ENCODE measurements at regions not wholly inside any gene's neighbourhood (a gene's known extent, or its start where the extent isn't known, plus 50 kb on each side); places are given as distances from the start of the nearest gene placed in this dataset.

- H3K9me3 Mint-ChIP-seq (ENCODE audit: insufficient read depth) = no peaks in the 10 kb centered on the region
- POLR2A ChIA-PET = no interaction called here
- Histone ChIP-seq H2AFZ (ENCODE audit: insufficient read depth, low read depth, low read length, poor library complexity, severe bottlenecking) (no peak overlapping the region), H3K36me3 (replicated peaks in 1 of 2; ENCODE audit: control extremely low read depth in 1 of 2, control insufficient read depth in 1 of 2, extremely low read depth in 1 of 2, insufficient read depth in 2 of 2, low read length in 1 of 2) (no peaks in the 10 kb centered on the region), H3K9ac (ENCODE audit: low read length) (no peak overlapping the region), H3K4me2 (replicated peaks; ENCODE audit: low read depth, low read length, poor library complexity, severe bottlenecking) (no peak overlapping the region), H3K27ac (ENCODE audit: low read length in 2 of 2) (no peak overlapping the region), H3K4me3 (ENCODE audit: control extremely low read depth in 1 of 5, extremely low read depth in 1 of 5, insufficient read depth in 1 of 5, low read depth in 2 of 5, low read length in 4 of 5) (no peak overlapping the region), H3K4me1 (ENCODE audit: control insufficient read depth in 2 of 2, insufficient read depth in 2 of 2, low read length in 2 of 2) (no peaks in the 10 kb centered on the region), H3K9me3 (ENCODE audit: control extremely low read depth in 1 of 3, control insufficient read depth in 2 of 3, insufficient read depth in 1 of 3, low read length in 2 of 3) (no peaks in the 10 kb centered on the region), H3K79me2 (ENCODE audit: control insufficient read depth, insufficient read depth, low read length) (no peaks in the 10 kb centered on the region), H4K20me1 (ENCODE audit: control insufficient read depth, insufficient read depth, low read length, poor library complexity, severe bottlenecking) (no peaks in the 10 kb centered on the region), H3K27me3 (replicated peaks in 1 of 4; ENCODE audit: control extremely low read depth in 1 of 4, control insufficient read depth in 3 of 4, insufficient read depth in 4 of 4, low read length in 3 of 4) (no peaks in the 10 kb centered on the region)
- CTCF ChIA-PET = no interaction called here
- H3K27ac Mint-ChIP-seq = no peak overlapping the region
- DNase-seq = no peak
- ATAC-seq (ENCODE audit: low read depth) = no peak
- no peaks in the 10 kb centered on the region for H3K27me3 Mint-ChIP-seq
- intact Hi-C loops (cut with micrococcal nuclease) = no loop called here
- peaks cover 7% of the 10 kb centered on the region for H3K4me1 Mint-ChIP-seq
- no peak overlapping the region for H3K4me3 Mint-ChIP-seq
- TF ChIP-seq CTCF (IDR thresholded peaks at IDR 0.05) (no peak), EZH2 (IDR thresholded peaks at IDR 0.05; ENCODE audit: borderline replicate concordance, insufficient read depth, low read depth, low read length, poor library complexity, severe bottlenecking) (no peak)
Measured at GRCh38 chr10:4649471-4649870, 176.5 kb upstream of the AKR1E2 start.

- ATAC-seq (ENCODE audit: low read depth) (no peak), DNase-seq (no peak)
- H3K4me2 ChIP-seq (replicated peaks; ENCODE audit: low read depth, low read length, poor library complexity, severe bottlenecking) = no peak overlapping the region
- no peak overlapping the region for H3K4me3 ChIP-seq (ENCODE audit: control extremely low read depth in 1 of 5, extremely low read depth in 1 of 5, insufficient read depth in 1 of 5, low read depth in 2 of 5, low read length in 4 of 5)
- no peaks in the 10 kb centered on the region for H3K36me3 ChIP-seq (replicated peaks in 1 of 2; ENCODE audit: control extremely low read depth in 1 of 2, control insufficient read depth in 1 of 2, extremely low read depth in 1 of 2, insufficient read depth in 2 of 2, low read length in 1 of 2)
- 80% methylated on average over 1 of the region's 3 CpGs for WGBS (ENCODE audit: insufficient coverage)
- H3K9me3 Mint-ChIP-seq (ENCODE audit: insufficient read depth) = no peaks in the 10 kb centered on the region
- no peaks in the 10 kb centered on the region for H3K4me1 ChIP-seq (ENCODE audit: control insufficient read depth in 2 of 2, insufficient read depth in 2 of 2, low read length in 2 of 2)
- no peak overlapping the region for H3K27ac Mint-ChIP-seq
- ChIA-PET POLR2A (no interaction called here), CTCF (no interaction called here)
- no peaks in the 10 kb centered on the region for H4K20me1 ChIP-seq (ENCODE audit: control insufficient read depth, insufficient read depth, low read length, poor library complexity, severe bottlenecking)
- no peak overlapping the region for H3K9ac ChIP-seq (ENCODE audit: low read length)
- no peak overlapping the region for H3K27ac ChIP-seq (ENCODE audit: low read length in 2 of 2)
- H3K79me2 ChIP-seq (ENCODE audit: control insufficient read depth, insufficient read depth, low read length) = no peaks in the 10 kb centered on the region
- intact Hi-C loops (cut with micrococcal nuclease) = no loop called here
- no peaks in the 10 kb centered on the region for H3K27me3 ChIP-seq (replicated peaks in 1 of 4; ENCODE audit: control extremely low read depth in 1 of 4, control insufficient read depth in 3 of 4, insufficient read depth in 4 of 4, low read length in 3 of 4)
- H3K4me1 Mint-ChIP-seq = peaks cover 7% of the 10 kb centered on the region
- no peak overlapping the region for H2AFZ ChIP-seq (ENCODE audit: insufficient read depth, low read depth, low read length, poor library complexity, severe bottlenecking)
- H3K4me3 Mint-ChIP-seq = no peak overlapping the region
- no peaks in the 10 kb centered on the region for H3K9me3 ChIP-seq (ENCODE audit: control extremely low read depth in 1 of 3, control insufficient read depth in 2 of 3, insufficient read depth in 1 of 3, low read length in 2 of 3)
- TF ChIP-seq CTCF (IDR thresholded peaks at IDR 0.05) (no peak), EZH2 (IDR thresholded peaks at IDR 0.05; ENCODE audit: borderline replicate concordance, insufficient read depth, low read depth, low read length, poor library complexity, severe bottlenecking) (no peak)
- H3K27me3 Mint-ChIP-seq = no peaks in the 10 kb centered on the region
Measured at GRCh38 chr10:4648999-4649398, 177.0 kb upstream of the AKR1E2 start.

Measured in B cell (primary cell).